ENCODE measurements at regions not wholly inside any gene's neighbourhood (a gene's known extent, or its start where the extent isn't known, plus 50 kb on each side); places are given as distances from the start of the nearest gene placed in this dataset.
"Not testable (repeated sequence)": the region's sequence is repeated elsewhere in the genome, so short reads cannot be mapped to it uniquely, and the experiment has no call there.

DNA sequence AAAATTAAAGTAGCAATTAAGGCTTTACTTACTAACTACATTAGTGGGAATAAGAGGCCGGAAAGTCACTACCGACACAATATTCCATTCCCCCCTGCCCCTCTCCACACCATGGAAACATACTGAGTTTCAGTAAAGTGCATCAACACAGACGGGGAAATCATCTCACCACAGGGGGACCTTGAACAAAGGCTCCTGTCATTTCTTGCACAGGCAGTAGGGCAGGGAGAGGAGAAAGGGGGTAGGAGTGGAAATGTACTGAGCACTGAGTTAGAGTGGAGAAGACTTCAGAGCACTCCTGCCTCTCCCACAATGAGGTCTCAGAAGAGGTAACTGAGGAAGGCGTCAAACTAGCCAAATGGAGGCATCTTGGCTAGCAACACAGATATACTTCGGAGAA lies 1426.9 kb upstream of the EYS start:
- DNase-seq = no peak

DNA sequence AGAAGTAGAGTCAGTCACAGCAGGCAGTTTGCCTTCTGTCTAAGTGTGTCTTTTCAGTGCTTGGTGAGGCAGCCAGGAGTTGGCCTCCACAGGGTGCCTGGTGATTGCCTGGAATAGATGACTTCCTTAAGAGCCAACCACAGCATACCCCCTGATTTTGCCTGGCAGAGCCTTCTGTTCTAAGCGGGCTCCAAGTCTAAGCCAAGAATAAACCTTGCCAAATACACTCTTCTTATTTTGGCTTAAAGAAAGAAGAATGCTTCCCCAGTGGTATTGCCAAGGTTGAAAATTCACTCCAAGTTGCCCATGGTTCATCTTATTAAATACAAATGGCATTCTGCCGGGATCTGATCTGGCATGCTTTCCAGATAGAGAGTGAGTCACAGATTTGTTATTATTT lies 1424.8 kb upstream of the EYS start:
- no peak for DNase-seq

DNA sequence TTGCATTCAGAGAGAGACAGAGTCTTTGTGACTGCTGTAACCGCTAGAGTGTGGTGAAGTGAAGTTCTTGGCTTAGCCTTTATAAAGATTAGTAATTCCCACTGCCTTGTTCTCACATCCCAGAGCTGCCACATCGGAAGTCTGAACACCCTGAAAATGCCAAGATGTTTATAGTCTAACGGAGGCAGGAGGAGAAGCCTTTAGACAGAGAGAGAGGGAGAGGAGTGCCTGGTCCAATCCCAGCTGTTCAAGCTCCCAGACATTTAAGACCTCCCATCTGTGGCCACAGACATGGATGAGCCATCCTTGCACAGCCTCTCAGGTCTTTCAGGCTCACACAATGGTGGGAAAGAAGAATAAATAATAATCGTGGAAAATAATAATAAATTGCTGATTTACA lies 1422.8 kb upstream of the EYS start:
- peak; percentile 67 for DNase-seq

DNA sequence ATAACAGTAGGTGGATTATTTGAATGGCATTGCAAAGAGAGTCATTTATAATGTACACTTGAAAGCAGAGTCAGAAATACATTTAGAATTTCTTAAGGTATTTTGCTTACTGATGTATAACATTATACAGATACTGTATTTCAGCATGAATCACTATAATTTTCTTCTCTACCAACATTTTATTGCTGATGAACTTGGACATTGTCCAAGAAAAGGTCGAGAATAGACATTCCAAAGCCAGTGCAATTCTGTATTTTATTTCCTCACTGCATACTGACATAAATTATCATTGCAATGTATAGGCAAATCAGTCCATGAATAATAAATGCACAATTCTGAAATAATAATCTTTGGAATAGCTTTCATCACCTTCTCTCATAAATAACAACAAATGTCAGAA lies 1420.0 kb upstream of the EYS start:
- no peak for DNase-seq

DNA sequence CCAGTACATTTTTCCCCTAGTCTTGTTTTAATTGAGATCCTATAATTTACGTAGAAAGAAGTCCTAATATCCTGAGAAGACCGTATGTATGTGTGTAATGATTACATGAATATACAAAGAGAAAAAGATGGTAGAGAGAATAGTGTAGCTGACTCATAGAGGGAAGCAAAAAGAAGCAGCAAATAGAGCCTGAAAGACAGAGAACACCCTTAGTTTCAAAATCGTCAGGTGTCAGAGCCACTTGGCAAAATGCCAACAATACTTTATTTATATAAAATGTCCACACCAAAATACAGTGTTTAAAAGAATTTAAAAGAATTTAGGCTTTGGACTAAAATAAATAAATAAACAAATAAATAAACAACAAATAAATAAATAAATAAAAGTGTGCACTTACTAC lies 1414.1 kb upstream of the EYS start:
- no peak for DNase-seq

DNA sequence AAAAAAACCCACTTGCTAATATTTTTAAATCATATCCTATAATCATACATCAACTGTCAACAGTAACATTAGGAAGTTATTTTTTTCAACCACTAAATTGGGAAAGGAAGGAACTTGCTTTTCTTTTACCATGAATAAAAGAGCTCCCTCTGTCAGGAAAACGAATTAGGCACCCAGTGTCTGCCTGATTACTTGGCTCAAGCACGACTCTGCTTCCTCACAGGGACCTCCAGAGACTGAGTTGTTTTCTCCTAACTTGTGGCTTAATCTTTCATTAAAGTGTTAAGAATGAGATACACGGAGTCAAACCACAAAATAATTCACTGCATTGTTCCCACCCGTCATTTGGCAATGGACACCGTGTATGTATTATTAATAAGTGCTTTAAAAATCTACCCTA lies 1405.1 kb upstream of the EYS start:
- DNase-seq = no peak

DNA sequence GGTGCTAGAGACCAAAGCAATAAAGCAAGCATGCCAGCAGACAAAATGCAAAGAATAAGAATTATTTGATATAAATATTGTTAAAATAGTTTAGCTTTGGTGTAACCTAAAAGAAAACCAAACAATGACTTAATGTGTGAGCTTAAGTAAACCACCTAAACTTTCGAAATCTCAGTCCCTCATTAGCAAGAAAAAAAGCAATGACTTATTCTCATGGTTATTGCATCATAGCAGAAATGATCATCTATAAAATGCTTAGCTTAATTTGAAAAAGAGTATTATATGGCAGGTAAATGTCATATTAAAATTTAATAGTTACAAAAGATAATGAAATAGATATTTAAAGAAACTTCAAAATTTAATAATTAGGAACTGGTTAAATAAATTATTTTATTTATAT lies 1395.7 kb upstream of the EYS start:
- DNase-seq = no peak

DNA sequence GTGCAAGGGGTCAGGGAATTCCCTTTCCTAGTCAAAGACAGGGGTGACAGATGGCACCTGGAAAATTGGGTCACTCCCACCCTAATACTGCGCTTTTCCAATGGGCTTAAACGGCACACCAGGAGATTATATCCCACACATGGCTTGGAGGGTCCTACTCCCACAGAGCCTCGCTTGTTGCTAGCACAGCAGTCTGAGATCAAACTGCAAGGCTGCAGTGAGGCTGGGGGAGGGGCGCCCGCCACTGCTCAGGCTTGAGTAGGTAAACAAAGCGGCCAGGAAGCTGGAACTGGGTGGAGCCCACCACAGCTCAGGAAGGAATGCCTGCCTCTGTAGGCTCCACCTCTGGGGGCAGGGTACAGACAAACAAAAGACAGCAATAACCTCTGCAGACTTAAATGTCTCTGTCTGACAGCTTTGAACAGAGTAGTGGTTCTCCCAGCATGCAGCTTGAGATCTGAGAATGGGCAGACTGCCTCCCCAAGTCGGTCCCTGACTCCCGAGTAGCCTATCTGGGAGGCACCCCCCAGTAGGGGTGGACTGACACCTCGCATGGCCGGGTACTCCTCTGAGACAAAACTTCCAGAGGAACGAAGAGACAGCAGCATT lies 1388.7 kb upstream of the EYS start:
- DNase-seq = not testable (repeated sequence)

DNA sequence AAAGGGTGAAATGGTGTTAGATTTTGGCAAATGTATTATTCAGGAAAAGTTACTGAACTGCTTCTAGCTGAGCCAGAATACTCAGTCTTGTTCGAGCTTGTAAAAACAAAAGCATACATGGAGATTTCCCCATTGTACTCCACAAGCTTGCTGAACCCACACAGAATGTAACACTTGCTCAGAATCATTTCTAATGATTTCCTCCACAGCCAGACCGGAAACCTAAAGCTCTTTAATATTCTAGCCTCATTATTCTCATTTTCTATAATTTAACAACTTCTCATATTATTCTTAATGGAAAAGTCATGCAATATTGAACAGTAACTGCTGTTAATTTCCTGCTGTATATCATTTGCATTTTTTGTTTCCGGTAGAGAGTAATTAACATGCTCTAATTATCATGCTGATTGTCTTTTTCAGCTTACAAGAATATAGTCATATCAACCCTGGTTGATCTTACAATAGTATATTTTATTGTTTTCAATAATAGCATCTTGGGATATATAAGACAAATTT lies 1387.5 kb upstream of the EYS start:
- DNase-seq = no peak

DNA sequence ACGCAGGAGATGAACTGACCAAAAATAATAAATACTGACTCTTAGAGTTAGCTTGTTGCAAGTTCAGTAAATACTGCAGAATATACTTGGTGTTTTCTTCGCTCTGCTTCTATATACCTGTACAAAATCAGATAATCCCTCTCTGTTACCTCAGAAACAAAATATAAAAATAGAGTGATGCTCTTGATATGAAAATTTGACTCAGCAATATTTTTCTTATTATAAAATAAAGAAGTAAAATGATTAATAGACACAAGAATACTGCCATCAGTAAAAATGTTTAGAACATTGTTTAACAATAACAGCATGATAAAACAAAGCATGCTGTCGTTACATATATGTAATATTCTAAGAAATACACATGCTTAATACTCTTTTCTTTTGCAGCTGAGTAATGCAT lies 1366.9 kb upstream of the EYS start:
- no peak for DNase-seq

DNA sequence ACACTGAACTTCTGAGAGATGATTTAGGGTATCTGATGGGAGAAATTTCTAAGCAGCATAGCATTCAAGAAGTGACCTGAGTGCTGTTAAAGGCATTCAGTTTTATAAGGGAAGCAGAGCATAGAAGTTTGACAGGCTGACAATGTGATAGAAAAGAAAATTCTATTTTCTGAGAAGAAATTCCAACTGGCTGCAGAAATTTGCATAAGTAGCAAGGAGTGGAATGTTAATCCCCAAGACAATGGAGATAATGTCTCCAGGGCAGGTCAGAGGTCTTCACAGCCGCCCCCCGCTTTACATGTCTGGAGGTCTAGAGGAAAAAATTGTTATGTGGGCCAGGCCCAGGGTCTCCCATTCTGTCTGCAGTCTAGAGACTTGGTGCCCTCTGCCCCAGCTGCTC lies 1361.8 kb upstream of the EYS start:
- DNase-seq = no peak

DNA sequence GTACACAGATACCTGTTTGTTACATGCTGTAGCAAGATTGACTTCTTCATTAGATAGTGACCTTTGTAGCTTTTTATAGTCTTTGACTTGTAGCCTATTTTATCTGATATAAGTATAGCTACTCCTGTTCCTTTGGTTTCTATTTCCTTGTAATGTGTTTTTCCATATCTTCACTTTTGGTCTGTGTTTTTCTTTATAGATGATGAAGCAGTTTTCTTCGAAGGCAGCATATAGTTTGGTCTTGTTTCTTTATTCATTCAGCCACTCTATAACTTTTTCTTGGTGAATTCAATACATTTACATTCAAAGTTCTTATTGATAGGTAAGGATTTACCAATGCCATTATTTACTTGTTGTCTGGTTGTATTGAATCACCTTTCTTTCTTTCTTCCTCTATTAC lies 1357.3 kb upstream of the EYS start:
- DNase-seq = no peak

DNA sequence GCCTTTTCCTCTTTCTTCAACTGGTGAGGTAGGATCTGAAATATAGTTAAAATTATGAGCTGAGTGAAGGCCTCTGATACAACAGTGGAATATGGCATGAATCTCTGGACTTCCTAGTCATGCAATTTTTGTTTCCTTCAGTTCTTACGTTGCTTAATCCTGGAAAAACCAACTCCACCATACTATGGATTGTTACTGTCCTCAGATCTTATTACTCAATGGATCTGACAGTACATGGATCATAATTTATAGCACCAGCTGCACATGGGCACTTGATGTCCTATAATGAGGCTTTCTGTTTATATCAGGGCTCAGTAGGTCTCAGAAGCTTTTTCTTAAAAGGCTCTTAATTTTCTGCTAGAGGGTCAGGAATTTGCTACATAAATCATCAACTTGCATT lies 1341.0 kb upstream of the EYS start:
- peak; percentile 15 for DNase-seq

DNA sequence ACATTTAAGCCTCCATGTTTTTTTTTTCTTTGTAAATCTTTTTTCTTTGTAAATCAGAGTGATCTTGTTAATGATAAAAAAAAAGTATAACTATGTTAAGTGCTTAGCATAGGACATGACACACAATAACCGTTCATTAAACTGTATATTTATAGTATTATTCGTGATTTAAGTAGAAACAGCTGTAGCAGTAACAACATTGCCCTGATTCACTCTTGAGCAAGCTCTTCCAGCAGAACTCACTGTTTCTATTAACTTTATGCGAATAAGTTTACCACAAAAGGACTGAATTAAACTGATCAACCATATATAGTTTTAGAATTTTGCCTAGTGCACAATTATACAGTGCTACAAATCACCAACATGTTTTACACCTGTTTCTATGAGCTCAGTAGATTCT lies 1338.0 kb upstream of the EYS start:
- no peak for DNase-seq

DNA sequence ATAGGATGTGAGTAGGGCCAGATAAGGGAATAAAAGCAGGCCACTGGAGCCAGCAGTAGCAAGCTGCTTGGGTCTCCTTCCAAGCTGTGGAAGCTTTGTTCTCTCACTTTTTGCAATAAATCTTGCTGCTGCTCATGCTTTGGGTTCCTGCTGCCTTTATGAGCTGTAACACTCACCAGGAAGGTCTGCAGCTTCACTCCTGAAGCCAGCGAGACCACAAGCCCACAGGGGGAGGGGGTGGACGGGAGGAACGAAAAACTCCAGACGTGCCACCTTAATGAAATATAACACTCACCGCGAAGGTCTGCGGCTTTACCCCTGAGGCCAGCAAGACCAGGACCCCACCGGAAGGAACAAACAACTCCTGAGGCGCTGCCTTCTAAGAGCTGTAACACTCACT lies 1324.4 kb upstream of the EYS start:
- no peak for DNase-seq

DNA sequence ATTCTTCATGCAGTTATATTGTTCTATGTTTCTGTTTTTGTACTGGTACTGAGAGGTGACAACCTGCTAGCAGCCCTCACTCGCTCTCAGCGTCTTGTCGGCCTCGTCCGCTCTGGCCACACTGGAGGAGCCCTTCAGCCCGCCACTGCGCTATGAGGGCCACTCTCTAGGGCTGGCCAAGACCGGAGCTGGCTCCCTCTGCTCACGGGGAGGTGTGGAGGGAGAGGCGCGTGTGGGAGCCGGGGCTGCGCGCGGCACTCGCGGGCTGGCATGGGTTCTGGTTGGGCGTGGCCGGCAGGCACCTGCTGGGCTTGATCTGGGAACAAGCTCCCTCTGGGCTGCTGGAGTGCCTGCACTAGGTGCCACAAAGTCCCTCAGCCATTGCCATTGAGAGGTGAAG lies 1323.8 kb upstream of the EYS start:
- no peak for DNase-seq

DNA sequence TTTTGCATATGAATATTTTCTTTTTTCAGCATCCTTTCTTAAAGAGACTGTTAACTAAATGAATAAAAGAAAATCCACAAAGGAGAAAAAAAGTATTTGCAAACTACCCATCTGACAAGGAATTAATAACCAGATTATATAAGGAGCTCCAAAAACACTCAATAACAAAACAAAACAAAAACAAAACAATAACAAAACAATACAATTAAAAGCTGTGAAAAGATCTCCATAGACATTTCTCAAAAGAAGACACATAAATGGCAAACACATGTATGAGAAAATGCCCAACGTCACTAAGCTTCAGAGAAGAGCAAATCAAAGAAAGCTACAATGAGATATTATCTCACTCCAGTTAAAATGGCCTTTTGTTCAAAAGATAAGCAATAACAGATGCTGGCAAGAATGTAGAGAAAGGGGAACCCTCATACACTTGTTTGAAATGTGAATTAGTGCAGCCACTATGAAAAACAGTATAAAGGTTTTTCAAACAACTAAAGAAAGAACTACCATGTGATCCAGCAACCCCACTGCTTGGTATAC lies 1310.0 kb upstream of the EYS start:
- DNase-seq = no peak

DNA sequence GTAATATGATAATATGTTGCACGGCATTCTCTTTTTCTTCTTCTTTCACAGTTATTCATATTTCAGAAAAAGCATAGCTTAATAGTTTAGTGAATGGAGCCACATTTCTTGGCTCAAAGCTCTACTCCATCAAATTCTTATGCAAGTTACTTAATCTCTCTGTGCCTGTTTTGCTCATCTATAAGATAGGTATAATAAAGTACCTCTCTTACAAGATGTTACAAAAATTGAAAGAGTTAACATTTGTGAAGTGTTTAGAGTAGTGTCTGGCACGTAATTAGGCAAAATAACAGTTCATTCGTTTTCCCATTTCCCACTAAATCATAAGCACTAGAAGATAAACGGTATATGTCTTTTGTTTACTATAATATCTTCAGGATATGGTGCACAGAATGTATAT lies 1304.4 kb upstream of the EYS start:
- DNase-seq = no peak

DNA sequence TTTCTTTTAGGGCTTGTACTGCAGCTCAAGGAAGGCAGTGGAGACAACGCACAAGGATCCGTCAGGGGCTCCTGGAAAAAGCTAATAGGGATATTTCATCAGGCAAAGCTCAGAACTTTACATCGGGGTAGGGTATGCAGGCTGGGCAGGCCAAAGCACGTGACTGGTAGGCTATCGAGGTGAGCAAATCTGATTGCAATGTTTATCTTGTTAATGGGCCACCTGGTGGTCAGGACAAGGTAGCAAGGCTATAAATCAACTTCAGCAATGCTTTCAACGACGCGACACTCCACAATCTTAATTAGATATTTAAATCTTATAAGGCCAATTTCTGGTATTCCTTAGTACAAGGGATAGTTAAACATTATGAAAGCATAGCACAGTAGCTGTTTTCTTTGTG lies 1302.8 kb upstream of the EYS start:
- DNase-seq = no peak

DNA sequence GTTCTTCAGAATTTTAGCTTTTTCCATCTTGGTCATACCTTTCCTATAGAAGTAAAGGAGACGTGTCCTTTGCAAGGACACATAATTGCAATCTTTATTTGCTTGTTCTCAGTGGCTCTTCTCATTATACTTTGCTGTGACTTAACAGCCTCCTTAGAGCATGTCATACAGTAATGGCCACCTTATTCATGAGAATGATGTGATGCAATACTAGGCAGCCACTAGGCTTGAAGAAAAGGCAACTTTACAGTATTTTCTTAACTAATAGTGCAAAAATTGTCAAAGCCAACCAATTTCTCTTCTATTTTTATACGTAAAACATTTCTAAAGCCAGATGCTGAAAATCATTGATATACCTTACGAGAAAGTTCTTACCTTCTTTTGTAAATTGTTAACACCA lies 1296.8 kb upstream of the EYS start:
- DNase-seq = no peak

DNA sequence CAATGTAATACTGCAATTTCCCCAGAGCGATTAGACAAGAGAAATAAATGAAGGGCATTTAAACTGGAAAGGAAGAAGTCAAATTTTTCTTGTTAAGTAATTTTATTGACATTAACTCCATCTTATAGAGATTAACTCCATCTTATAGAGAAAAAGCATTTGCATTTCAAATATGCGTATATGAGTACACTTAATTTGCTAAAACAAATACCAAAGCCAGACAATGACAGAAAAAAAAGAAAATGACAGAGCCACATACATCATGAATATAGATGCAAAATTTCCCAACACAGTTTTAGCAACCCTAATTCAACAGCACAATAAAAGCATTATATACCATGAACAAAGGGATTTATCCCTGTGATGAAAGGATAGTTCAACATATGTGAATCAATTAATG lies 1293.1 kb upstream of the EYS start:
- no peak for DNase-seq

DNA sequence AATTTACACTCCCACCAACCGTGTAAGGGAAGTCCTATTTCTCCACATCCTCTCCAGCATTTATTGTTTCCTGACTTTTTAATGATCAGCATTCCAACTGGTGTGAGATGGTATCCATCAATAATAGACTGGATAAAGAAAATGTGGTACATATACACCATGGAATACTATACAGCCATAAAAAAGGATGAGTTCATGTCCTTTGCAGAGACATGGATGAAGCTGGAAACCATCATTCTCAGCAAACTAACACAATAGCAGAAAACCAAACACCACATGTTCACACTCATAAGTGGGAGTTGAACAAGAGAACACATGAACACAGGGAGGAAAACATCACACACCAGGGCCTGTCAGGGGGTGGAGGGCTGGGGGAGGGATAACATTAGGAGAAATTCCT lies 1290.6 kb upstream of the EYS start:
- not testable (repeated sequence) for DNase-seq

DNA sequence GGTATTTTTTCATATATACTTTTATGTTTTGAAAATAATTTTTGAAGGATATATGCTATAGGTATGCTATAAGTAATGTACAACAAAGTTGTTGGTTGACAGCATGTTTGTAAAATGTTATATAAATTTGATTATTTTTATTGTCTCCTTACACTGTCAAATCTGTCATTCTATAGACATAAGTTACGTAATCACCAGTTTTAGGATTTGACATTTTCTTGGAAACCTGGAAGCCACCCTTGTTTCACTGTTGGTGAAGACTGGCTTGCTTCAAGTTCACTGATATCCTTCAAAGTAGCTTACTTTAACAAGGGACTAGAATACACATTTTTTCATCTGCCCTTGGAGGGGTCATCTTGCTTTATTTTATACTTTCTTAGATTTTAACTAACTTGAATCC lies 1288.6 kb upstream of the EYS start:
- DNase-seq = no peak

DNA sequence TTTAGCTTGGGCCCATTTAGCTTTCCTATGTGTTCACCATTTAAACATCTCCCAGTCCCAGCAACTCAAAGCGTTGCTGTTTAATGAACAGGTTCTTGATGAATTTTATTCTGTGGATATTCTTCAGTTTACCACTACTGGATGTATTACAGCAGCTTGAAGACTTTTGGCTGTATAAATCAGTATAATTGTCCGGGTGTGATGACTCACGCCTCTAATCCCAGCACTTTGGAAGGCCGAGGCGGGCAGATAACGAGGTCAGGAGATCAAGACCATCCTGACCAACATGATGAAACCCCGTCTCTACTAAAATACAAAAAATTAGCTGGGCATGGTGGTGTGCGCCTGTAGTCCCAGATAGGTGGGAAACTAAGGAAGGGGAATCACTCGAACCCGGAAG lies 1286.7 kb upstream of the EYS start:
- not testable (repeated sequence) for DNase-seq

DNA sequence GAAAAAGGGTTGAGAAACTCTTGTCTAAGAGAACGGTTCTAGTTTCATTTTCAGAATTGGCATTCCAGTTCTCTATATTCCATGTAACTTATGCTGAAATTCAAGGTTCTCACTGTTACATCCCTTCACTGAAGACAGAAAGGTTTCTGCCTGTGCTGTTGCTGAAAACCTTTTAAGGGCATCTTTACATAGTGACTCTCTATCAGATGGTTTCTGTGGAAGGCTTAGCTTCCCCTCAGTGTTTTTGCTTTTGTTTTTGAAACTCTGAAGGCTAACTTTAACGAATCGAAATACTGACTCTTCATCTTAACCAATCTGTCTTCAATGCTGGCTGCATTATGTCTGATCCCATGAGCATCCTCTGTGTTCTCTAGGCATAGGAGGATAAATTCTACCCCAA lies 1286.2 kb upstream of the EYS start:
- DNase-seq = no peak

DNA sequence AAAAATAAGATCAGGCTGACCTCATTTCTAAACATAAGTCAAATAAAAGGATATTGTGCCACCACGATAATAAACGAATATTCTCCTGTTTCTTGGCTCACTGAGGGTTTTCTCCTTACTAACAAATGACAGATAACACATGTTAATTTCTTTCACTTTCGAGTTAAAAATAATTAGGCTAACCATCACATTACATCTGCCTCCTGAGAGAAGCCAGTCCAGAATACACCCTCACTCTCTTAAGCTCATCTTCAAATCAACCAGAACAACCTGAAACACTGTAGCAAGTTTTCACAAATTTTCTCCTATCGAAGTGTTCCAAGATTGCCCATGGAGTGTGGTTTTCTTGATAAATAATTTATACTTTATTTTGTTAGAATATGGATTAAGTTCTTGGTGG lies 1285.6 kb upstream of the EYS start:
- DNase-seq = no peak

Measured in NCI-H524 treated with DMSO at 0.1 percent for 48 hours (cell line).